ENCODE measurements at regions not wholly inside any gene's neighbourhood (a gene's known extent, or its start where the extent isn't known, plus 50 kb on each side); places are given as distances from the start of the nearest gene placed in this dataset.

- intact Hi-C loops (cut with DNase I): no loop called here
- ATAC-seq (ENCODE audit: poor library complexity): peak; percentile 80
- peak; percentile 78 for DNase-seq
Observed at GRCh38 chr9:90102292-90102901, 497.6 kb downstream of the GADD45G start.

GRCh38 chr9:90103771-90104170 lies 499.0 kb downstream of the GADD45G start:
- ATAC-seq (ENCODE audit: poor library complexity): no peak
- DNase-seq: no peak
- intact Hi-C loops (cut with DNase I): no loop called here

DNA sequence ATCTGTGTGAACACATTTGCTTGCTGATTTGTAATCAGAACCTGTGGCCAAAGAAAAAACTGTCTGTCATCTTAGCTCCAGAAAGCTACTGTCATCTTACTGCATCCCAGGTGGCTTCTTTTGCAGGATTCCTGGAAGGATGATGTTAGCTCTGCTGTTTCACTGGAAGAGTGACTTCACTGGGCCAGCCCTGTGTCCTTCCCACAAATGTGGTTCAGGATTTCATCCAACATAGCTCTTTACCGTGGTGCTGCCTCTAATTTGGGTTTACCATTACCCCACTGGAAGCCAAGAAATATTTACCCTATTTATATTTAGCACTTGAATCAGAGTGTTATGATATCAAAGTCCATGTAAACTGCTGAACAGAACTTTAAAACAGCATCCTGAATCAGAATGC lies 501.0 kb downstream of the GADD45G start:
- ATAC-seq (ENCODE audit: poor library complexity) (peak; percentile 35), DNase-seq (no peak)
- intact Hi-C loops (cut with DNase I): no loop called here

GRCh38 chr9:90107040-90107725 lies 502.4 kb downstream of the GADD45G start:
- ATAC-seq (ENCODE audit: poor library complexity) (peak; percentile 88), DNase-seq (peak; percentile 57)
- intact Hi-C loops (cut with DNase I): no loop called here

DNA sequence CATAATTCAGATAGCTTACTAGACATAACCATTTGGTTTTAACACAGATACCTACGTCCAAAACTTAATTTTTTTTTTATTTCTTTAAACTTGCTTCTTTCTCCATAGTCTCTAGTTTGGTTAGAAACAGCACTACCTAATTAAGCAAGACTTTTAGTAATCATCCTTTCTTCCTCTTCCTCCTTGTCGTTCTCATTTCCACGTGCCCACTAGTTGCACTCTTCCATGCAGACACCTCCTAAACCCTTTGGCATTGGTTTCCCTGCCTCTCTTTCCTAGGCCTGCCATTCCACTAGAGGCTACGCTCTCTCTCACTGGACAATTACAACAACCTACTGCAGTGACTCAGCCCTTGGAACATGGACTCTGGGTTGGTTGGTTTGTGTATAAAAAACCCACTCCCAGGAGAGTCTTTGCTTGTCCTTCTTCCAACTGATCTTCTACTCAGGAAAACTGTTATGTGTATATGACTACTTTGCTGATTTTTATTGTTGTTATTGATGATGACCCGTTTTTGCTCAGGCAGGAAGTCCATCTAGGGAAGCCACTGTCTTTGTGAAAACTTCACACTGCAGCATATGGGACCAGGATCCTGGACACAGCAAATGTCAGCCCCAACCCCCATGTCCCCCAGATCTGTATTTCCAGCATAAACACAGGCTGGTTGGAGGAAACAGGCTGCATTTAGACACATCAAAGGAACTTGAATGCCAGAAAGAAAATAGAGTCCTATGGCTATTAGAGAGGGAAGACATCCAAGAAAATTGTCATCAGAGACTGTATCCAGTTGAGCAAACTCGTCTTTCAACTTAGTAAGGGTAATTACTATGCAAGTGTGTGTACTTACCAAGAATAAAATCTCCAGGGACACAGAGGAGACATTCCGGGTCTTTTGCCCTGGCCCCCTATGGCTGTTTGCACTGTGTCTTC lies 503.2 kb downstream of the GADD45G start:
- no peak for DNase-seq
- ATAC-seq (ENCODE audit: poor library complexity): peak; percentile 58
- intact Hi-C loops (cut with DNase I): no loop called here

DNA sequence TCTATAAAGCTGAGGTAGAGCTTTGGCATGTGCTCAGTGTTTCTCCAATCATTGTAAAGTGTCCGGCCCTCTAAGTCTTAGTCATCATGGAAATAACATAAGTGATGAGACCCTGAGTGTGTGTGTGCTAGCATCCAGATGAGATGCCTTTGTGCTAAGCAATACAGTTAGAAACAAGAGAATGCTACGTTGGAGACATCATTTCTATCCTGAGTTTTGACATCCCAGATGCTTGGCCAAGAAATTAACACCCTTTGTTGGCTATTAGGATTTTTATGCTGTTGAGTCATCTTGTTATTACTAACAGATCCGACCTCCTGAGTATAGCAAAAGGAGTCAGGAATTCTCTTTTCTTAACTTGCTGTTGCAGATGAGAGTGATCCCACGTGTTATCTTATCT lies 508.0 kb downstream of the GADD45G start:
- DNase-seq (no peak), ATAC-seq (ENCODE audit: poor library complexity) (no peak)
- intact Hi-C loops (cut with DNase I): no loop called here

GRCh38 chr9:90114641-90115425 lies 510.0 kb downstream of the GADD45G start:
- DNase-seq (no peak), ATAC-seq (ENCODE audit: poor library complexity) (no peak)
- intact Hi-C loops (cut with DNase I): no loop called here

DNA sequence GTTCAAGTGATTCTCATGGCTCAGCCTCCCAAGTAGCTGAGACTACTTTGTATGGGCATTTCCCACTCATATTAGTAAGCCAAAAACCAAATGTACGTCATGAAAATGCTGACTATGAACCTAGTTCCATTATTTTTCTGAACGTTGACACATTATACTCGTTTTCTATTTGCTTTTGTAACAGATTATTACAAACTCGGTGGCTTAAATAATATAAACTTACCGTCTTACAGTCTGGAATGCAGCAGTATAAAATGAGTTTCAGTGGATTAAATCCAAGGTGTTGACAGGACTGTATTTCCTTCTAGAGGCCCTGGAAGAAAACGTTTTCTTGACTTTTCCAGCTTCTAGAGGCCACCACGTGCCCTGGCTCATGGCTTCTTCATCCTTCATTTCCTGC lies 517.0 kb downstream of the GADD45G start:
- DNase-seq: no peak
- intact Hi-C loops (cut with DNase I): no loop called here
- no peak for ATAC-seq (ENCODE audit: poor library complexity)

- intact Hi-C loops (cut with DNase I): no loop called here
- no peak for ATAC-seq (ENCODE audit: poor library complexity)
- no peak for DNase-seq
Observed at GRCh38 chr9:90124961-90125360, 517.7 kb downstream of the DIRAS2 start.

- ATAC-seq (ENCODE audit: poor library complexity) (peak; percentile 95), DNase-seq (peak; percentile 56)
- intact Hi-C loops (cut with DNase I): no loop called here
Observed at GRCh38 chr9:90127923-90128322, 514.7 kb downstream of the DIRAS2 start.

DNA sequence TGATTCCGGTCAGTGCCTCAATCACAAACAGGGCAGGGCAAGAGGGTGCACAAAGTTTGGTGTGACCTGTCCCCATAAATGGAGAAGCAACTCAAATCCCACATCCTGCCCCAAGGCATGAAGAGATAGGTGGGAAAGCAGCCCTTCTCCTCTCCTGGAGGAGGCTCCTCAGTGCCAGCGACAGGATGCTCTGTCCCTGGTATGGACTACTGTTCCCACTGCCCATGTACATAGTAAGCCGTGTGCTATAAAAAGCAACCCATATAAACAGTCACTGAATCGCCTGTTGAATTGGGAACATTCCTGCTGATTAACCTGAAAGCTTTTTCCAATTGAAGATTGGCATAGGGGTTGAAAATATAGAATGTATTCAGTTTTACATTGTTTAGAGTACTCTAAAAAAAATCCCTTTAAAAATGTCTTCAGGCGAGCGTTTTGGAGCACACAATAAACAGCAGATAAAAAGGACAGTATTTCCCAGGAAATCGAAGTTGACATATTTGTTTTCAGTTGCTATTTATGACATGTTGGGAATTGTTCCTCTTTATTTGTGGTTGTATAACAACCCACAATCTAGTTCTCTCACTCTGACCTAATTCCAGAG lies 513.9 kb downstream of the DIRAS2 start:
- ATAC-seq (ENCODE audit: poor library complexity): peak; percentile 73
- DNase-seq: no peak
- intact Hi-C loops (cut with DNase I): no loop called here

GRCh38 chr9:90129446-90129845 lies 513.2 kb downstream of the DIRAS2 start:
- intact Hi-C loops (cut with DNase I): no loop called here
- DNase-seq (no peak), ATAC-seq (ENCODE audit: poor library complexity) (no peak)

DNA sequence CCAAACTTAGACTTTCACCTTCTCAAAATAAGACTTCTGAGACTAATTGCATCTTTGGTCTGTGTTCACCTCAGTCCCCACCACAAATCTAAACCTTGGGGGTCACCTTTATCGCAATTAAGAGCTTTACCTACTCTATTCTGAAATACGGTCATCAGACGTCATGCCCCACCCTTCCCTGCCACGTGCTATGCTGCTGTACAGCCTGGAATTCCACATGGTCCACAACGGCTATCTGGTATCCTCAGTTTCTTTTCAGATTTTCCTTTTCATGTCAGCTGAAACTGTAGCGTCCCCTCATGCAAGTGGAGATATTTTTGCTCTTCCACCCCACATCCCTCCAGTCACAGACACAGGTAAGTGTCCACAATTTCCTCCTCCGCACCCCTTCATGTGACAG lies 511.1 kb downstream of the DIRAS2 start:
- ATAC-seq (ENCODE audit: poor library complexity) (no peak), DNase-seq (no peak)
- intact Hi-C loops (cut with DNase I): no loop called here

DNA sequence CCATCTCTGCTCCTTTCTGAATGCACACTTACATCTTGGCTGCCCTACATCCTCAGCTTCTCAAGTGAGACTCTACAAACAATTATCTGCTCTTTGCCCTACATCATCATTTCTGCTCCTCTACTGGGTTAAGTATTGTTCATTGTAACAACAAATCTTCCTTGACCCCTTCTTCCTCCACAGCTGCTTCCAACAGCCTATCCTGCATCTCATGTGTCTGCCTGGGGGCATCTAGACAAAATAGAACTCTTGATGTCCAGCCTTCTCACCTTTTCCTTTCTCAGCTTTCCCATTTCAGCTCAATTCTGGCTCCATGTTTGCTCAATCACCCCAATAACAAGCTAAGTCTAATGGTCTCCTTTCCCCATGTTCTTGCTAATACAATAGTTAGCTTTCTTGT lies 509.8 kb downstream of the DIRAS2 start:
- no peak for DNase-seq
- no peak for ATAC-seq (ENCODE audit: poor library complexity)
- intact Hi-C loops (cut with DNase I): no loop called here

GRCh38 chr9:90137801-90138200 lies 504.8 kb downstream of the DIRAS2 start:
- intact Hi-C loops (cut with DNase I): no loop called here
- no peak for DNase-seq
- ATAC-seq (ENCODE audit: poor library complexity): no peak

DNA sequence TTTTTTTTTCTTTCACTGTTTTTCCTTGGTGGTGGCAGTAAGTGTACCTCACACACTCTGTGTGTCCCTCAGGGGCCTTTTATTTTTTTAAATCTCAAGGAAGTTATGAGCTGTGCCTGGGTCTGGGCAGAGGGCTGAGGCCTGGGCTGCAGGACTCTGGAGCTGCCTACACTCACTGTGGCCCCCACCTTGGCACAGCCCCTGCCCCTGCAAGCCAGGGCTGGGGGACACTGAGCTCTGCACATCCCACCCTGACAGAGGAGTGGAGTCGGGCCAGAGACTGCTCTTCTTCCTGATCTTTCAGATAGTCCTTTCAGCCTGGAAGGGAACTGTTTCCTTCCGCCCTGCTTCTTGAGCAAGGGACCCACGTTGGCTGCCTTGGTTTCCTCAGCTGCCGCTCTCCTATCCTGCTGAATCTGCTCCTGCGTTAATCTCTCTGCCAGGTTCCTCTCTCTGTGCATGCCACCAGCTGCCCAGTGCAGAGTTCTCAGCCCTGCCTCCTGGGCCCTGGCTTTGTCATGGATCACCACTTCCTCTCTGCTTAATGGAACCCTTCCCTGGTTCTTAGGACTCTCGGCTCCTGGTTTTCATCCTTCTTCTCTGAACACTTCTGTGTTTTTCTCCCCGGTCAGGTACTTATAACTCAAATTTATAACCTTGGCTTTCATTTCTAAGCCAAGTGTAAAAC lies 502.3 kb downstream of the DIRAS2 start:
- DNase-seq (no peak), ATAC-seq (ENCODE audit: poor library complexity) (no peak)
- intact Hi-C loops (cut with DNase I): loop anchor here (5.0 kb wide), 1 partner anchor 732 kb away; no protein-coding TSS in a partner anchor

- ATAC-seq (ENCODE audit: poor library complexity) (no peak), DNase-seq (no peak)
- intact Hi-C loops (cut with DNase I): loop anchor here (5.0 kb wide), 1 partner anchor 731 kb away; no protein-coding TSS in a partner anchor
Observed at GRCh38 chr9:90141723-90142122, 500.9 kb downstream of the DIRAS2 start.

DNA sequence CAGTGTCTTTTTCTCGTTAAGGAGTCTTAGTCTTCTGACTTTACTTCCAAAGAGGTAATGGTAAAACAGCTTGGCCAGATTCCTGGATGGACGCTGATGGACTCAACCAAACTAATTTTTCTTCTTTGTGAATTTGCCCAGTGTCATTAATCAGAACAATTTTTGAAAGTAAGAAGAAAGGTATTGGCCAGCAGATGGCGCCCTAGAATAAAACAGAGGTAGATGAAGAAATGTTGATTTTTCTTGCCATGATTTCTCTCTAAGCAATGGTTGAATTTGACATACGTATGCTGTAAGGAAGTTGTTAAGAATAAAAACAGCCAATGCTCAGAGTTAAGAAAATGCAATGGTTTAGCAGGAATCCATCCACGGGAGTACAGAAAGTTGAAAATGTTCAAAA lies 500.0 kb downstream of the DIRAS2 start:
- ATAC-seq (ENCODE audit: poor library complexity): no peak
- DNase-seq: no peak

More for the DNA sequence above, 500.0 kb downstream of the DIRAS2 start:
- intact Hi-C loops (cut with DNase I): loop anchor here (5.0 kb wide), 1 partner anchor 730 kb away; no protein-coding TSS in a partner anchor

Data from Right ventricle myocardium superior (tissue), 1 donor.